ENCODE measurements at regions not wholly inside any gene's neighbourhood (a gene's known extent, or its start where the extent isn't known, plus 50 kb on each side); places are given as distances from the start of the nearest gene placed in this dataset.
"Not testable (repeated sequence)": the region's sequence is repeated elsewhere in the genome, so short reads cannot be mapped to it uniquely, and the experiment has no call there.

DNA sequence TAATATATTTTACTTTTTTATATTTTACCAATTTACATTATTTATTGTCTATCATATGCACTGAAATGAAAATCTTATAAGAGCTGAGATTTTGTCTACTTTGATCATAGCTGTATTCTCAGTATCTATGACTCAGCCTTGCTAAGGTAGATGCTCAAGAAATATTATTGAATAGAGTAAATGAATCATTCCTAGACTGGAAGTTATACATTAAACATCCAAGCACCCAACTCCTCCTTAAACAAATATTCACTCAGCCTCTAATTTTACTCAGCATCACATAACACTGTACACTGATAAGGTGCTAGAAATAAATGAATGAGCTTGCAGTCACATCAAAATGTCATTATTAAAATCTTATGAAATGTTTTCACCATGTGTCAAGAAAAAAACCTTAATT, 1424.9 kb downstream of the LRFN5 start:
- H3K27ac Mint-ChIP-seq = no peak overlapping the region
- no peaks in the 10 kb centered on the region for H3K27me3 Mint-ChIP-seq (ENCODE audit: low read depth)
- H3K4me1 Mint-ChIP-seq (ENCODE audit: low read depth) = no peaks in the 10 kb centered on the region
- H3K9me3 Mint-ChIP-seq = peaks cover 0 to 2% of the 10 kb centered on the region in 2 donors
- ATAC-seq (replicated peaks in 1 of 2) (no peak), DNase-seq (no peak)
- H3K36me3 Mint-ChIP-seq (ENCODE audit: insufficient read depth in 2 of 2) = no peaks in the 10 kb centered on the region
- H3K4me3 Mint-ChIP-seq = no peak overlapping the region

DNA sequence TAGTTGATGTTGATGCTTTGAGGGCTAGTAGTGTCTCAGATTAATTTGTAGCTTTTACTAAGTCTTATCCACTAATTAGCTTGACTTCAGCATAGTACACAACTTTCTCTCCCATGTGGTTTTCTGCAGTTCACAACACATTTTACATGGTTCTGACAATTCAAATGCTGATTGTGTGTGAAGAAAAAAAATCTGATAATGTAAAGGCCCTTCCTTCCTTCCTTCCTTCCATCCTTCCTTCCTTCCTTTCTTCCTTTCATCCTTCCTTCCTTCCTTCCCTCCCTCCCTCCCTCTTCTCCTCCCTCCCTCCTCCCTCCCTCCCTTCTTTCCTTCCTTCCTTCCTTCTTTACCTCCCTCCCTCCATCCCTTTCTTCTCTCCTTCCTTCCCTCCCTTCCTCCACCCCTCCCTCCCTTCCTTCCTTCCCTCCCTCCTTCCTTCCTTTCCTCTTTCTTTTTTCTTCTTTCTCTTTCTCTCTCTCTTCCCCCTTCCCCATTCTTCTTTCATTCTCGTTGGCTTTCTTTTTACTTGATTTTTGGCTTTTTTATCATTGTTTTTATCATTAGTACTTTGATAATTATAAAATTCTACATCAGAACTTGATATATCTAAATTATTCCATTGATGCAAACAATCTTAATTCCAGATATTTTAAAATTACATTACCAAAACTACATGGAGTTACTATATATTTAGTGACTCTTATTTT, 1415.6 kb downstream of the LRFN5 start:
- no peaks in the 10 kb centered on the region for H3K27me3 Mint-ChIP-seq (ENCODE audit: low read depth)
- no peak for DNase-seq
- H3K4me1 Mint-ChIP-seq (ENCODE audit: low read depth) = no peaks in the 10 kb centered on the region
- no peak for ATAC-seq (replicated peaks in 1 of 2)
- no peaks in the 10 kb centered on the region for H3K36me3 Mint-ChIP-seq (ENCODE audit: insufficient read depth in 2 of 2)
- peaks cover 5 to 8% of the 10 kb centered on the region in 2 donors for H3K9me3 Mint-ChIP-seq
- H3K27ac Mint-ChIP-seq = no peak overlapping the region
- no peak overlapping the region for H3K4me3 Mint-ChIP-seq

DNA sequence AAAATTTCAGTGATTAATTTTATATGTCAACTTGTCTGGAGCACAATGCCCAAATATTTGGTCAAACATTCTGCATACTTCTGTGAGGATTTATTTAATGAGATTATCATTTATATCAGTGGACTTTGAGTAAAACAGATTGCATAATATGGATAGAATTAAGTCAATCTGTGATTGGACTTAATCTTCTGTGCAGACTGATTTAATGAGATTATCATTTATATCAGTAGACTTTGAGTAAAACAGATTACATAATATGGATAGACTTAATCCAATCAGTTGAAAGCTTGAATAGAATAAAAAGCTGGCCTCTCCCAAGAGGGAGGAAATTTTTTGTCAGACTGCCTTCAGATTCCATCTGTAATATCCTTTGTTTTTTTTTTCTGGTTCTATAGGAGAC, 1413.2 kb downstream of the LRFN5 start:
- H3K9me3 Mint-ChIP-seq = peaks cover 5 to 8% of the 10 kb centered on the region in 2 donors
- no peaks in the 10 kb centered on the region for H3K27me3 Mint-ChIP-seq (ENCODE audit: low read depth)
- no peaks in the 10 kb centered on the region for H3K4me1 Mint-ChIP-seq (ENCODE audit: low read depth)
- no peak overlapping the region for H3K27ac Mint-ChIP-seq
- no peak overlapping the region for H3K4me3 Mint-ChIP-seq
- no peaks in the 10 kb centered on the region for H3K36me3 Mint-ChIP-seq (ENCODE audit: insufficient read depth in 2 of 2)
- DNase-seq (no peak), ATAC-seq (replicated peaks in 1 of 2) (no peak)

DNA sequence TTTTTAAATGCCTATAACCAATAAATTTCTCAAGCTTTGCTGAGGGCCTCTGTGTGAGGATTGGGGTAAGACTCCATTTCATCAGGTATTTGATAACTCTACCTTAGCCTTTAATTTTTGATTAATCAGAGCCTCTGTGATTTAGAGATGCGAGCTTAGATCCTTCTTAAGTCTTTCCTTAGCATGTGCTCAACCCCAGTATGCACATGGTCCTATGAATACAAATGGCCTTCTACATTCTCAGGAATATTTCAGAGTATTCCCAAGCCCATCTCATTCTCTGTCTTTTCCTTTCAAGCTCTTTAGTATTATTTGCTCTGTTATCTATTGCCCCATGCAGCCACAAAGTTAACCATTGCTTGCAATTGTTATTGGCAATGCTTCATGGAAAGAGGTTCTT, 1407.7 kb downstream of the LRFN5 start:
- Mint-ChIP-seq H3K27ac (no peak overlapping the region), H3K4me1 (ENCODE audit: low read depth) (no peaks in the 10 kb centered on the region), H3K9me3 (peaks cover 0 to 4% of the 10 kb centered on the region in 2 donors), H3K36me3 (ENCODE audit: insufficient read depth in 2 of 2) (no peaks in the 10 kb centered on the region), H3K27me3 (ENCODE audit: low read depth) (no peaks in the 10 kb centered on the region), H3K4me3 (no peak overlapping the region)
- DNase-seq (no peak), ATAC-seq (replicated peaks in 1 of 2) (no peak)

DNA sequence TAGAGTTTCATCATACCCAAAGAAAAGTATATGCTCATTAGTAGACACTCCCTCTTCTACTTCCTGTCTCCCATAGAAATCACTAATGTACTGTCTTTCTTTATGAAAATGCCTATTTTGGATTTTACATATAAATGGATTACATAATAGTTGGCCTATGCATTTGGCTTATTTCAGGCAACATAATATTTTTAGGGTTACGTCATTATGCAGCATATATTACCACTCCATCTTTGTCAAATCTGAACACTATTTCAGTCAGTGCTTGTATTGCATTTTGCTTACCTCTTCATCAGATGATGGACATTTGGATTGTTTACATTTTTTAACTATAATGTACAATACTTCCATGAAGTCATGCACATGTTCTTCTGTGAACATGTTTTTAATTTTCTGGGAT, 1406.1 kb downstream of the LRFN5 start:
- H3K27ac Mint-ChIP-seq = no peak overlapping the region
- ATAC-seq (replicated peaks in 1 of 2) = no peak
- peaks cover 0 to 1% of the 10 kb centered on the region in 2 donors for H3K36me3 Mint-ChIP-seq (ENCODE audit: insufficient read depth in 2 of 2)
- no peak overlapping the region for H3K4me3 Mint-ChIP-seq
- DNase-seq = no peak
- H3K9me3 Mint-ChIP-seq = peaks cover 3 to 6% of the 10 kb centered on the region in 2 donors
- no peaks in the 10 kb centered on the region for H3K4me1 Mint-ChIP-seq (ENCODE audit: low read depth)
- H3K27me3 Mint-ChIP-seq (ENCODE audit: low read depth) = no peaks in the 10 kb centered on the region

DNA sequence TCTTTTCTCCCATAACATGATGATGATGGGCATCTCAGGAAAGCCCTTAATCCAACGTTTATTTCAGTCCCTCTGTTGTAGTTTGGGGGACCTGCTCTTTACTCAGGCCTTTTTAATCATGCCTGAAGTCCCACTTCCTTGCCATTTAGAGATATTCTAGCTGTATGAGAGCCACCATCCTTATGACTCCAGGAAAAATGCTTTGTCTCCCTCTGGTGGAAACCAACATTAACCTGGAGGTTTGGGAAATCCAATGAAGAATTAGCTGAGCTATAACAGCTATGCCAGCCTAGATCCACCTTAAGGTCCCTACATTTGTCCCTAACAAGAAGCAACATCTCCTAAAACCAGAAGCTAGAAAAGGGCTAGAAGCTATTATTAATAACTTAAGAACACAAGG, 1399.1 kb downstream of the LRFN5 start:
- Mint-ChIP-seq H3K27me3 (ENCODE audit: low read depth) (no peaks in the 10 kb centered on the region), H3K9me3 (peaks cover 19 to 20% of the 10 kb centered on the region in 2 donors)

DNA sequence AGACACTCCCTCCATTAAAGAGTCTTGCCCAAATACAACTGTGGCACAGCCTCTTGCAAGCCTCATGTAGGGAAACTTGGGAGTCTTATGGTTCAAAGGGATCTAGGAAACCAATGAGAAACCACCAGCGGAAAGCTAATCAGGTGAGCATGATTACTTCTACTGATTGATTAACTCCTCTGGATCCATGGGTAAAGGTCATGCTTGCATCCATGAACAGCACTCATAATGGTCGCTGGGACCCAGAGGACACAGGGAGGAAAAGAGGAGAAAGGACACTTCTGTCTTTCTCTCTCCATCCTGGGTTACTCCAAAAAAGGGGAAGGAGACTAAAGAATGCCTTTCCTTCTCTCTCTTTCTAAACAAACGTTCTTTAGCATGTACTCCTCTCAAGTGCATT, 1397.2 kb downstream of the LRFN5 start:
- DNase-seq (no peak), ATAC-seq (replicated peaks in 1 of 2) (no peak)
- H3K36me3 Mint-ChIP-seq (ENCODE audit: insufficient read depth in 2 of 2) = peaks cover 2 to 6% of the 10 kb centered on the region in 2 donors

More for the DNA sequence above, 1399.1 kb downstream of the LRFN5 start:
- no peak overlapping the region for H3K4me3 Mint-ChIP-seq
- H3K27ac Mint-ChIP-seq = no peak overlapping the region
- ATAC-seq (replicated peaks in 1 of 2) (no peak), DNase-seq (no peak)
- H3K4me1 Mint-ChIP-seq (ENCODE audit: low read depth) = no peaks in the 10 kb centered on the region
- H3K36me3 Mint-ChIP-seq (ENCODE audit: insufficient read depth in 2 of 2) = peaks cover 3 to 6% of the 10 kb centered on the region in 2 donors

DNA sequence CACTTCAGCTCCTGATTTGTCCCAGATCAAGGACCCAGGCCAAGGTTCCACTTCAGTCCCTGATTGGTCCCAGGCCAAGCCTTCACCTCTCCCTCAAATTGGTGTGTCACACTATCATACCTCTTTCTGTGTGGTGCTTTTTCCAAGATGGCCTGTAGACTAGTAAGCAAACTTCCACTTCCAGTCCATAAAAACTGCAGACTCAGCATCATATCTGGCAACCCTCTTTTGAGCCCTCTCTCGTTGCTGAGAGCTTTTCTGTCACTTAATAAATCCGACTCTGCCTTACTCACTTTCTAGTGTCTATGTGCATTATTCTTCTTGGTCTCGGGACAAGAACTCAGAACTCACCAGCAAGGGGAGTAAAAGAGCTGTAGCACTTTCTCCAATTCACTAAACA, 1395.1 kb downstream of the LRFN5 start:
- H3K27me3 Mint-ChIP-seq (ENCODE audit: low read depth) = no peaks in the 10 kb centered on the region
- ATAC-seq (replicated peaks in 1 of 2) (no peak), DNase-seq (no peak)
- H3K27ac Mint-ChIP-seq = no peak overlapping the region
- no peaks in the 10 kb centered on the region for H3K4me1 Mint-ChIP-seq (ENCODE audit: low read depth)
- no peak overlapping the region for H3K4me3 Mint-ChIP-seq
- H3K9me3 Mint-ChIP-seq = peaks cover 14 to 16% of the 10 kb centered on the region in 2 donors
- peaks cover 2 to 6% of the 10 kb centered on the region in 2 donors for H3K36me3 Mint-ChIP-seq (ENCODE audit: insufficient read depth in 2 of 2)

More for the DNA sequence above, 1397.2 kb downstream of the LRFN5 start:
- Mint-ChIP-seq H3K4me3 (no peak overlapping the region), H3K27ac (no peak overlapping the region), H3K9me3 (peaks cover 16 to 19% of the 10 kb centered on the region in 2 donors), H3K27me3 (ENCODE audit: low read depth) (no peaks in the 10 kb centered on the region), H3K4me1 (ENCODE audit: low read depth) (no peaks in the 10 kb centered on the region)

DNA sequence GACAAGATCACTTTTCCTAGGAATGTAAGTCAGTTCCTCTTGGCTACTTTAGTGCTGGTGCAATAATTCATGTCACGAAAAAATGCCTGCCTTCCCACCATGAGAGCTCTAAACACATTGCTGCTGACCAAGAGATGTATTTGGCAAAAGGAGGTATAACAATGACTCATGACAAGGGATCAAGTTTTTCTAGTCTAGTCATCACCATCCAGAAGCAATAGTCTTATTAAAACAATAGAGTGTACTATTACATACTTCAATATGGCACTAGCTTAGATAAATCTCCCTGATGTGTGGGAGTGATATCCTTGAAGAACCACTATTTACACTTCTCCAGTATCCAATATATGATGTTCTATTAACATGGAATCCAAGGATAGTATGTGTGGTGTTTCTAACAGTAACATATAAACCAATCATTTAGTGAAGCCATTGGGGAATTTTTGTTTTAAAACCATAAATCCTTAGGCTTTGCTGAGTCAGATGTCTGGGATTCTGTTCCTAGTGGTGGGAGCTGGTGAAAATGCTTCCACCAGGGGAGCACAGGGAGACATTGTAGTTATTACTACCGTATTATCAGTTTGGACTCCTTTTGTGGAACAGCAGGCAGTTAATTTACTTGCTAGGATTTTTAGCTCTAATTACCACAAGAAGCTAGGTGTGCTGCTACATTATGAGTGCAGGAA, 1387.5 kb downstream of the LRFN5 start:
- no peak overlapping the region for H3K27ac Mint-ChIP-seq
- peaks cover 0 to 5% of the 10 kb centered on the region in 2 donors for H3K9me3 Mint-ChIP-seq
- H3K4me1 Mint-ChIP-seq (ENCODE audit: low read depth) = no peaks in the 10 kb centered on the region
- DNase-seq (no peak), ATAC-seq (replicated peaks in 1 of 2) (no peak)
- no peaks in the 10 kb centered on the region for H3K27me3 Mint-ChIP-seq (ENCODE audit: low read depth)
- no peaks in the 10 kb centered on the region for H3K36me3 Mint-ChIP-seq (ENCODE audit: insufficient read depth in 2 of 2)
- H3K4me3 Mint-ChIP-seq = no peak overlapping the region

DNA sequence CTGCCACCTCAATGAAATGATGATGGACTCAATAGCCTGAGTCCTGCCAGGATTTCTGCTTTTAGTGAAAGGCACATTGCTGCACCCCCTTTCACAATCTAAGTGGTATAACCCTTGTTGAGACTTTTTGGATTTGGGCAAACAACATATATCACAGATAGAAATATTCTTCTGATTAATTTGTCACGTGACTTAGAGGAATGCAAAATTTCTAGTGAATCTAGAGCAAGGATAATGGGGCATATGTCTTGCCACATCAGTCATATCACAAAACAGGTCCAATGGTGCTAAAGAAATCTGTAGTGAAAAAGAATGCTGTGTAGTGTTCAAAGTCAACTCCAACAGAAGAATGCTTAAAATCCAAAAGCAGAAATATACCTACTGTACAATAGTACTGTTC, 1386.3 kb downstream of the LRFN5 start:
- Mint-ChIP-seq H3K4me1 (ENCODE audit: low read depth) (no peaks in the 10 kb centered on the region), H3K27ac (no peak overlapping the region), H3K27me3 (ENCODE audit: low read depth) (no peaks in the 10 kb centered on the region), H3K9me3 (peaks cover 0 to 5% of the 10 kb centered on the region in 2 donors), H3K36me3 (ENCODE audit: insufficient read depth in 2 of 2) (no peaks in the 10 kb centered on the region), H3K4me3 (no peak overlapping the region)
- no peak for DNase-seq
- no peak for ATAC-seq (replicated peaks in 1 of 2)

DNA sequence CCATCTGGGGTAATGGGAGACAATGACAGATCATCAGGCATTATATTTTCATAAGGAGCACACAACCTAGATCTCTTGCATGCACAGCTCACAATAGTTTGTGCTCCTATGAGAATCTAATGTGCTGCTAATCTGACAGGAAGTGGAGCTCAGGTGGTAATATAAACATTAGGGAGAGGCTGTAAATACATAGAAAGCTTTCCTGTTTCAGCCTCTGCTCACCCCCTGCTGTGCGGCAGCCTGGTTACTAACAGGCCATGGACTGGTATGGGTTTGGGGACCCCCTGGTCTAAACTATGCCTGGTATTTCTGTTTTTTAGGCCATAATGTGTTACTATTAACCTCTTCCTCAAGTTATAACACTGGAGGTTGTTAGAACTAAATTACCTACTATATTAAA, 1373.7 kb downstream of the LRFN5 start:
- Mint-ChIP-seq H3K36me3 (ENCODE audit: insufficient read depth in 2 of 2) (peaks cover 0 to 2% of the 10 kb centered on the region in 2 donors), H3K9me3 (peaks cover 4% of the 10 kb centered on the region in 2 donors), H3K27me3 (ENCODE audit: low read depth) (no peaks in the 10 kb centered on the region)

DNA sequence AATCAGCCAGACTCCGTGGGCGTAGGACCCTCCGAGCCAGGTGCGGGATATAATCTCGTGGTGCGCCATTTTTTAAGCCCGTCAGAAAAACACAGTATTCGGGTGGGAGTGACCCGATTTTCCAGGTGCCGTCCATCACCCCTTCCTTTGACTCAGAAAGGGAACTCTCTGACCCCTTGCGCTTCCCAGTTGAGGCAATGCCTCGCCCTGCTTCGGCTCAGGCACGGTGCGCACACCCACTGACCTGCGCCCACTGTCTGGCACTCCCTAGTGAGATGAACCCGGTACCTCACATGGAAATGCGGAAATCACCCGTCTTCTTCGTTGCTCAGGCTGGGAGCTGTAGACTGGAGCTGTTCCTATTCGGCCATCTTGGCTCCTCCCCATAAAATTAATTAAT, 1366.5 kb downstream of the LRFN5 start:
- not testable (repeated sequence) for H3K4me1 Mint-ChIP-seq (ENCODE audit: low read depth); DNase-seq; H3K27me3 Mint-ChIP-seq (ENCODE audit: low read depth); ATAC-seq (replicated peaks in 1 of 2); H3K36me3 Mint-ChIP-seq (ENCODE audit: insufficient read depth in 2 of 2); H3K27ac Mint-ChIP-seq; H3K4me3 Mint-ChIP-seq
- H3K9me3 Mint-ChIP-seq = peaks cover 4 to 10% of the 10 kb centered on the region in 2 donors

More for the DNA sequence above, 1373.7 kb downstream of the LRFN5 start:
- H3K27ac Mint-ChIP-seq = no peak overlapping the region
- no peak for DNase-seq
- ATAC-seq (replicated peaks in 1 of 2) = no peak
- no peak overlapping the region for H3K4me3 Mint-ChIP-seq
- H3K4me1 Mint-ChIP-seq (ENCODE audit: low read depth) = no peaks in the 10 kb centered on the region

DNA sequence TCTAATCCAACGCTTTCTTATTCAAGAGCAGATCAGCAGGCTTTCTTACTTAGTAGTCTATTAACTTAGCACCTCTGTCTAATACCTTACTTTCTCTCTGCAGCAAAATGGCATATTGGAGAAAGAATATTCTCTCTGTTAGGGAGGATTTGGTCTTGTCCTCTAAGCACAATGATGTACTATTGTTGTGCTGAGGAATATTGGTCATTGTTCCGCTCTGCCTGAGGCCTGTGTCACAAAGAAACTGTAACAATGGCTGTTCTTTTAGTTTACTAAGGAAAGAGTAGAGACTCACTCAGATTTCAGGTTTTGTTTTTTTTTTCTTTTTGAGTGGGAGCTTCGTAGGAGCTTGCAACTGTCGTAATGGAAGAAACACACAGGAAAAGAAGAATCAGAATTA, 1358.8 kb downstream of the LRFN5 start:
- Mint-ChIP-seq H3K9me3 (peaks cover 4 to 10% of the 10 kb centered on the region in 2 donors), H3K36me3 (ENCODE audit: insufficient read depth in 2 of 2) (no peaks in the 10 kb centered on the region), H3K4me1 (ENCODE audit: low read depth) (no peaks in the 10 kb centered on the region), H3K27me3 (ENCODE audit: low read depth) (no peaks in the 10 kb centered on the region), H3K4me3 (no peak overlapping the region), H3K27ac (no peak overlapping the region)
- no peak for ATAC-seq (replicated peaks in 1 of 2)
- DNase-seq = no peak

Measured in activated T-cell treated with anti-CD3 and anti-CD28 coated beads, Interleukin-2, amount 50 U/mL, for 72 hours (primary cell).